ENCODE measurements at regions not wholly inside any gene's neighbourhood (a gene's known extent, or its start where the extent isn't known, plus 50 kb on each side); places are given as distances from the start of the nearest gene placed in this dataset.

DNA sequence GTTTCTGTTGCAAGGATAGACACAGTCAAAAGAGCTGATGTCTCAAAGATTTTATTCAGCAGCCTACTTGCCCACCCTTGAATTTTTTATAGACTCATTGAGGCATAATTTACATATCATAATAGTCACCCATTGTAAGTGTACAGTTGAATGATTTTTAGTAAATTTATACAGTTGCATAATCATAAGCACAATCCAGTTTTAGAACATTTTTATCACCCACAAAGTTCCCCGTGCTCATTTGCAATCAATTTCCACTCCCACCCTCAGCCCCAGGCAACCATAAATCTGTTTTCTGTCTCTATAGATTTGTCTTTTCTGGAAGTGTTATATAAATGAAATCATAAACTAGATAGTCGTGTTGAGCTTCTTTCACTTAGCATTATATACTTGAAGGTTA, 517.7 kb downstream of the TLE1 start:
- no peaks in the 10 kb centered on the region for H3K4me1 Mint-ChIP-seq (ENCODE audit: low read depth)
- DNase-seq (no peak), ATAC-seq (ENCODE audit: poor library complexity) (no peak)
- H3K9me3 ChIP-seq (ENCODE audit: control insufficient read depth in 1 of 2, insufficient read depth in 1 of 2, low read length in 2 of 2), result peaks cover 0 to 3% of the 10 kb centered on the region in 2 experiments
- no peak overlapping the region for H3K27ac Mint-ChIP-seq
- no peaks in the 10 kb centered on the region for H3K27me3 Mint-ChIP-seq
- H3K4me3 ChIP-seq (ENCODE audit: low read length), result no peak overlapping the region
- H3K9me3 Mint-ChIP-seq, result peaks cover 12% of the 10 kb centered on the region
- no peak overlapping the region for H3K27ac ChIP-seq (ENCODE audit: low read depth in 1 of 2, low read length in 2 of 2)
- no peaks in the 10 kb centered on the region for H3K27me3 ChIP-seq (ENCODE audit: control insufficient read depth in 1 of 2, insufficient read depth in 2 of 2, low read length in 2 of 2)
- TF ChIP-seq CTCF (IDR thresholded peaks at IDR 0.05), result no peak
- ChIA-PET CTCF (no interaction called here), POLR2A (no interaction called here)
- H3K36me3 ChIP-seq (ENCODE audit: insufficient read depth, low read length), result no peaks in the 10 kb centered on the region
- no peaks in the 10 kb centered on the region for H3K4me1 ChIP-seq (ENCODE audit: insufficient read depth, low read length)
- H3K36me3 Mint-ChIP-seq (ENCODE audit: low read depth), result no peaks in the 10 kb centered on the region
- intact Hi-C loops (cut with DNase I, micrococcal nuclease), result no loop called here
- no peak overlapping the region for H3K4me3 Mint-ChIP-seq

DNA sequence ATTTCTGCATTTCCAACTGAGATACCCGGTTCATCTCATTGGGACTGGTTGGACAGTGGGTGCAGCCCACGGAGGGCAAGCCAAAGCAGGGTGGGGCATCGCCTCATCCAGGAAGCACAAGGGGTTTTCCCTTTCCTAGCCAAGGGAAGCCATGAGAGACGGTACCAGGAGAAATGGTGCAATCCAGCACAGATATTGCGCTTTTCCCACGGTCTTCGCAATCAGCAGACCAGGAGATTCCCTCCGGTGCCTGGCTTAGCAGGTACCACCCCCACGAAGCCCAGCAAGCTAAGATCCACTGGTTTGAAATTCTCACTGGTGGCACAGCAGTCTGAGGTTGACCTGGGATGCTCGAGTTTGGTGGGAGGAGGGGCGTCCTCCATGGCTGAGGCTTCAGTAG, 527.0 kb downstream of the TLE1 start:
- no peaks in the 10 kb centered on the region for H3K36me3 Mint-ChIP-seq (ENCODE audit: low read depth)
- no peak overlapping the region for H3K27ac ChIP-seq (ENCODE audit: low read depth in 1 of 2, low read length in 2 of 2)
- no peak overlapping the region for H3K4me3 Mint-ChIP-seq
- H3K9me3 ChIP-seq (ENCODE audit: control insufficient read depth in 1 of 2, insufficient read depth in 1 of 2, low read length in 2 of 2), result peaks cover 0 to 11% of the 10 kb centered on the region in 2 experiments
- no peaks in the 10 kb centered on the region for H3K4me1 Mint-ChIP-seq (ENCODE audit: low read depth)
- no peak overlapping the region for H3K4me3 ChIP-seq (ENCODE audit: low read length)
- no peak overlapping the region for H3K27ac Mint-ChIP-seq
- POLR2A ChIA-PET, result no interaction called here
- no peaks in the 10 kb centered on the region for H3K27me3 Mint-ChIP-seq
- no peak for ATAC-seq (ENCODE audit: poor library complexity)
- CTCF ChIA-PET, result no interaction called here
- TF ChIP-seq CTCF (IDR thresholded peaks at IDR 0.05), result no peak
- no peaks in the 10 kb centered on the region for H3K4me1 ChIP-seq (ENCODE audit: insufficient read depth, low read length)
- intact Hi-C loops (cut with DNase I, micrococcal nuclease), result no loop called here
- H3K9me3 Mint-ChIP-seq, result peaks cover 18% of the 10 kb centered on the region
- no peaks in the 10 kb centered on the region for H3K36me3 ChIP-seq (ENCODE audit: insufficient read depth, low read length)
- no peaks in the 10 kb centered on the region for H3K27me3 ChIP-seq (ENCODE audit: control insufficient read depth in 1 of 2, insufficient read depth in 2 of 2, low read length in 2 of 2)
- no peak for DNase-seq

DNA sequence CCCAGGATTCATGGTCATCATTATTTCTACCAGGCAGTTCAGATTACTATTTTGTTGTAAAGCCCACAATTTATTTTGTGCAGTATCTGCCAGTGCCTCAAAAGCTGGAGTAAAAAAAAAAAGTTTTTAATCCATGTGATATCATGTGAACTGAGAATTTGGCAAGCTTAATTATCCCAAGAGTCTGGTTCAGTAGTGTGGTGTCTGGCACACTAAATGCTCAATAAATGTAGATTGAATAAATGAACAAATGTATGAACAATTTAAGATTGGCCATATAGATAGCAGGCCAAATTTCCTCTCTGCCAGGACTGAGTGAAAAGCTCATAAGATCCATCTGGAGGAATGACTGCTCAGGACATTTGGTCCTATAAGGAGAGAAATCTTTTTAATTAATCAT, 533.0 kb downstream of the TLE1 start:
- H3K27me3 Mint-ChIP-seq, result no peaks in the 10 kb centered on the region
- Histone ChIP-seq H3K27ac (ENCODE audit: low read depth in 1 of 2, low read length in 2 of 2) (no peak overlapping the region), H3K36me3 (ENCODE audit: insufficient read depth, low read length) (no peaks in the 10 kb centered on the region), H3K27me3 (ENCODE audit: control insufficient read depth in 1 of 2, insufficient read depth in 2 of 2, low read length in 2 of 2) (no peaks in the 10 kb centered on the region), H3K4me3 (ENCODE audit: low read length) (no peak overlapping the region), H3K9me3 (ENCODE audit: control insufficient read depth in 1 of 2, insufficient read depth in 1 of 2, low read length in 2 of 2) (peaks cover under 1 to 3% of the 10 kb centered on the region in 2 experiments), H3K4me1 (ENCODE audit: insufficient read depth, low read length) (no peaks in the 10 kb centered on the region)
- POLR2A ChIA-PET, result no interaction called here
- no peak overlapping the region for H3K4me3 Mint-ChIP-seq
- no peaks in the 10 kb centered on the region for H3K4me1 Mint-ChIP-seq (ENCODE audit: low read depth)
- TF ChIP-seq CTCF (IDR thresholded peaks at IDR 0.05), result no peak
- DNase-seq (no peak), ATAC-seq (ENCODE audit: poor library complexity) (no peak)
- no peaks in the 10 kb centered on the region for H3K36me3 Mint-ChIP-seq (ENCODE audit: low read depth)
- intact Hi-C loops (cut with DNase I, micrococcal nuclease), result loop anchor here in 1 of 2 experiments (10.0 kb wide), 1 partner anchor 62 kb away; no protein-coding TSS in a partner anchor
- no peak overlapping the region for H3K27ac Mint-ChIP-seq
- CTCF ChIA-PET, result no interaction called here
- H3K9me3 Mint-ChIP-seq, result peaks cover 2% of the 10 kb centered on the region

Measured in CD4-positive, alpha-beta T cell (primary cell).